Astrocyte of the cerebellum (primary cell): ENCODE measurements at regions not wholly inside any gene's neighbourhood (a gene's known extent, or its start where the extent isn't known, plus 50 kb on each side); places are given as distances from the start of the nearest gene placed in this dataset.
A peak's percentile ranks its signal among the peaks of the same experiment; 100 is the strongest.

ENCODE experiments used
- DNase-seq: peaks from one replicate; pipeline ENCODE4 v3.0.0-alpha.2; 2011; ENCODE audit warnings: low read depth
- H3K4me3 ChIP-seq: 2 replicates; pipeline ENCODE4 v1.5.1; 2011; ENCODE audit warnings: mild to moderate bottlenecking, low read depth, low read length, moderate library complexity
- CTCF ChIP-seq: IDR thresholded peaks from 2 replicates; pipeline ENCODE4 v1.5.1; 2012; ENCODE audit warnings: low read length, low read depth, moderate library complexity, mild to moderate bottlenecking; ENCODE audit errors: missing control alignments
- in situ Hi-C: cut with HindIII; loops from 2 replicates; pipeline ENCODE4 v1.10.0; 2017; ENCODE audit warnings: low sequenced_read_pairs

GRCh38 chr1:216818284-216818683, 95.1 kb upstream of the ESRRG start:
- no peak for DNase-seq
- H3K4me3 ChIP-seq: no peak overlapping the region
- TF ChIP-seq CTCF: no peak
- in situ Hi-C loops: no loop called here

GRCh38 chr1:216815260-216816131, 92.3 kb upstream of the ESRRG start:
- in situ Hi-C loops: no loop called here

GRCh38 chr1:216814576-216815259, 91.5 kb upstream of the ESRRG start:
- DNase-seq: no peak
- in situ Hi-C loops: no loop called here
- no peak overlapping the region for H3K4me3 ChIP-seq
- TF ChIP-seq CTCF: no peak

More at GRCh38 chr1:216815260-216816131, 92.3 kb upstream of the ESRRG start:
- no peak for DNase-seq
- TF ChIP-seq CTCF: no peak
- H3K4me3 ChIP-seq: no peak overlapping the region

- no peak for TF ChIP-seq CTCF
- in situ Hi-C loops: no loop called here
- DNase-seq: no peak
- H3K4me3 ChIP-seq: no peak overlapping the region
These were observed 89.7 kb upstream of the ESRRG start for GRCh38 chr1:216812966-216813365.

GRCh38 chr1:216809649-216810048, 86.4 kb upstream of the ESRRG start:
- in situ Hi-C loops: no loop called here
- H3K4me3 ChIP-seq: no peak overlapping the region
- no peak for TF ChIP-seq CTCF
- DNase-seq: no peak

- DNase-seq: peak; percentile 49
- no peak overlapping the region for H3K4me3 ChIP-seq
- TF ChIP-seq CTCF: no peak
- in situ Hi-C loops: no loop called here
These were observed 84.5 kb upstream of the ESRRG start for GRCh38 chr1:216807696-216808095.
